Fibroblast of lung (primary cell): ENCODE measurements at regions not wholly inside any gene's neighbourhood (a gene's known extent, or its start where the extent isn't known, plus 50 kb on each side); places are given as distances from the start of the nearest gene placed in this dataset.

Experiments
- DNase-seq, 2 donors: peaks; one replicate each; pipeline versions ENCODE4 v3.0.0 to v3.0.0-alpha.2; 2010; ENCODE audit warnings: low read depth in 2 of 2
- H2AFZ ChIP-seq: 2 replicates; pipeline ENCODE4 v1.5.1; 2012; ENCODE audit warnings: low read length, control low read depth, inconsistent platforms
- H3K27ac ChIP-seq: 2 replicates; pipeline ENCODE4 v1.5.1; 2011; ENCODE audit warnings: low read length, control low read depth; ENCODE audit not compliant: insufficient read depth
- H3K27me3 ChIP-seq: 2 replicates; pipeline ENCODE4 v1.5.1; 2011; ENCODE audit warnings: mild to moderate bottlenecking, low read length; ENCODE audit not compliant: control insufficient read depth, insufficient read depth
- H3K36me3 ChIP-seq: 2 replicates; pipeline ENCODE4 v1.5.1; 2011; ENCODE audit warnings: low read length; ENCODE audit not compliant: control insufficient read depth, insufficient read depth
- H3K4me1 ChIP-seq: 2 replicates; pipeline ENCODE4 v1.5.1; 2011; ENCODE audit warnings: low read length; ENCODE audit not compliant: control insufficient read depth, insufficient read depth; ENCODE audit errors: extremely low read depth
- H3K4me2 ChIP-seq: 2 replicates; pipeline ENCODE4 v1.5.1; 2011; ENCODE audit warnings: low read length, control low read depth; ENCODE audit not compliant: insufficient read depth; ENCODE audit errors: extremely low read depth
- H3K4me3 ChIP-seq, 4 experiments: fragments of 200-600 bp in 1 of 4; sonication (generic) in 1 of 4; replicated peaks in 1 of 4; 2 replicates each; pipeline ENCODE4 v1.5.1; 2011 to 2016; ENCODE audit warnings: low read length in 4 of 4, low read depth in 3 of 4, mild to moderate bottlenecking in 3 of 4, control low read depth in 2 of 4, inconsistent platforms in 1 of 4, mixed read lengths in 1 of 4; ENCODE audit not compliant: insufficient read depth in 1 of 4; ENCODE audit errors: control extremely low read depth in 1 of 4
- H3K79me2 ChIP-seq: 2 replicates; pipeline ENCODE4 v1.5.1; 2012; ENCODE audit warnings: mild to moderate bottlenecking, low read length, inconsistent platforms; ENCODE audit not compliant: control insufficient read depth, insufficient read depth
- H3K9ac ChIP-seq: 2 replicates; pipeline ENCODE4 v1.5.1; 2011; ENCODE audit warnings: mild to moderate bottlenecking, low read length, control low read depth; ENCODE audit not compliant: insufficient read depth
- H3K9me3 ChIP-seq: 2 replicates; pipeline ENCODE4 v1.5.1; 2012; ENCODE audit warnings: low read depth, low read length; ENCODE audit not compliant: control insufficient read depth, insufficient read depth
- H4K20me1 ChIP-seq: 2 replicates; pipeline ENCODE4 v1.5.1; 2011; ENCODE audit warnings: low read length; ENCODE audit not compliant: control insufficient read depth, insufficient read depth; ENCODE audit errors: extremely low read depth
- EZH2 ChIP-seq: IDR thresholded peaks from 2 replicates; pipeline ENCODE4 v1.5.1; 2012; ENCODE audit warnings: low read length, control low read depth, mild to moderate bottlenecking; ENCODE audit errors: missing control alignments
- TF ChIP-seq, protein P1 (sequence below), 2 donors: IDR thresholded peaks in 1 of 2; conservative IDR thresholded peaks in 1 of 2; 1 replicate in 1 of 2; 2 replicates in 1 of 2; pipeline ENCODE4 v1.5.1; 2011 to 2012; ENCODE audit warnings: low read length in 2 of 2, control low read depth in 1 of 2, inconsistent platforms in 1 of 2, low read depth in 1 of 2, mild to moderate bottlenecking in 1 of 2

DNA sequence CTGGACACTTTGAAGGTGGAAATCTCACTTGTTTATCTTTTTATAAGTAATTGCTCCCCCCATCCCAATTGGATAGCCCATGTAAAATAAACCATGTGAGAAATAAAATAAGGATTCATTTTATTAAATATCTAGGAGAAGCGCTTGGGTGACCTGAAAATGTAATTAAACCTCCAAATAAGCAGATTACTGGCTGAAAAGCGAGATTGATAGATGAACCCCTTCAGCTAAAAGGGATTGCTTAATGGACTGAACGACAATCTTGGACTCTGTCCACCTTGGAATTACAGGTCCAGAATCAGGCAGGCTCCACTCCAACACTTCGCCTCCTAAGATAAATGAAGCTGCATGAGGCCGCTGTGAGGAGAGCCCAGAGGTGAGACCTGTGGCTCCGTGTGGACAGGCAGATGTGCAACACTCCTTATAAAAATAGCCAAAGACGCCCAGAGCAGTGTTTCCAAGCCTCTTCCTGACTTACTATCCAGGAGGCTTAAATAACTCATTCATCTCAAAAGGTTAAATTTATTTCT lies 441.5 kb downstream of the MTX2 start:
- TF ChIP-seq EZH2, result no peak
- TF ChIP-seq, protein P1, sequence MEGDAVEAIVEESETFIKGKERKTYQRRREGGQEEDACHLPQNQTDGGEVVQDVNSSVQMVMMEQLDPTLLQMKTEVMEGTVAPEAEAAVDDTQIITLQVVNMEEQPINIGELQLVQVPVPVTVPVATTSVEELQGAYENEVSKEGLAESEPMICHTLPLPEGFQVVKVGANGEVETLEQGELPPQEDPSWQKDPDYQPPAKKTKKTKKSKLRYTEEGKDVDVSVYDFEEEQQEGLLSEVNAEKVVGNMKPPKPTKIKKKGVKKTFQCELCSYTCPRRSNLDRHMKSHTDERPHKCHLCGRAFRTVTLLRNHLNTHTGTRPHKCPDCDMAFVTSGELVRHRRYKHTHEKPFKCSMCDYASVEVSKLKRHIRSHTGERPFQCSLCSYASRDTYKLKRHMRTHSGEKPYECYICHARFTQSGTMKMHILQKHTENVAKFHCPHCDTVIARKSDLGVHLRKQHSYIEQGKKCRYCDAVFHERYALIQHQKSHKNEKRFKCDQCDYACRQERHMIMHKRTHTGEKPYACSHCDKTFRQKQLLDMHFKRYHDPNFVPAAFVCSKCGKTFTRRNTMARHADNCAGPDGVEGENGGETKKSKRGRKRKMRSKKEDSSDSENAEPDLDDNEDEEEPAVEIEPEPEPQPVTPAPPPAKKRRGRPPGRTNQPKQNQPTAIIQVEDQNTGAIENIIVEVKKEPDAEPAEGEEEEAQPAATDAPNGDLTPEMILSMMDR (conservative IDR thresholded peaks at IDR 0.05 in 1 of 2, IDR thresholded peaks at IDR 0.05 in 1 of 2; ENCODE audit: low read depth in 1 of 2, low read length in 2 of 2), result no peak
- H3K4me1 ChIP-seq, result no peaks in the 10 kb centered on the region
- no peak overlapping the region for H3K9ac ChIP-seq
- peak in 1 of 2 donors; percentile 14 for DNase-seq
- H3K9me3 ChIP-seq, result no peaks in the 10 kb centered on the region
- no peaks in the 10 kb centered on the region for H3K36me3 ChIP-seq
- no peaks in the 10 kb centered on the region for H3K27me3 ChIP-seq
- no peaks in the 10 kb centered on the region for H3K79me2 ChIP-seq
- no peak overlapping the region for H3K27ac ChIP-seq
- no peak overlapping the region for H3K4me2 ChIP-seq
- no peaks in the 10 kb centered on the region for H4K20me1 ChIP-seq
- no peak overlapping the region for H3K4me3 ChIP-seq
- H2AFZ ChIP-seq, result no peak overlapping the region

DNA sequence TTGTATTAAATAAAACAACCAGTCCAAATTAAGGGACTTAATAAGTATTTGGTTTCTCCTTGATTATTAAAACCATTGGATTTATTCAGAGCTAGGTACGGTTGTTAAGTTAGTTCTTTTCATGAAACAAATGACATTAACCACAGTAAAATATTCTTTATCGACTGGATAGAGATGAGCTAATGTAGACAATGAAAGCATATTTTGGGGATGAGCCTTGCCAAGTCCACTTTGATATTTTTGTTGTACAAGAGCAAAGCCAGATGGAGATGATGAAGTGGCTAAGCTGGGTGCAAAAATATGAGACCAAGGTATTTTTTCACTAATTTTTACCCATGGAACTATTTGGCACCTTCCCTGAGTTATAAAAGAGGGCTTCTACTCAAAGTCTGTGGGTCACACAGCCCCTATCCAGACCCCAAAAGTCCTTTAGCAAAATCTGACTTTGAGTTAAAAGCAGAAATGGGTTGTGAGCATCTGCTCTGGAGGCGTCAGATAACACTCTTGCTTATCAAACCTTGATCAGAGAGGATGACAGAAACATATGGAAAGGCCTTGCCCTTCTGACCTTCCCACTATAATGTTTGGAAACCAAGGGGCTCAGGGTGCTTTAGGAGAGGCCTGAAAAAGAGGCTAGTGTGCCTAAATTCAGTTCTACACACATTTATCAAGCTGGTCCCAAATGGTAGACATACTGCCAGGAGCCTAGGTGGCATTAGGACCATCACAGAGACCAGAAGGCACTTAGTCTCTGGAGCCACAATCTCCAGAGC lies 456.8 kb downstream of the MTX2 start:
- no peaks in the 10 kb centered on the region for H3K36me3 ChIP-seq
- H3K27ac ChIP-seq, result no peak overlapping the region
- H3K27me3 ChIP-seq, result no peaks in the 10 kb centered on the region
- no peak overlapping the region for H3K4me2 ChIP-seq
- no peaks in the 10 kb centered on the region for H3K79me2 ChIP-seq
- H3K4me1 ChIP-seq, result no peaks in the 10 kb centered on the region
- H4K20me1 ChIP-seq, result no peaks in the 10 kb centered on the region
- TF ChIP-seq, protein P1 (conservative IDR thresholded peaks at IDR 0.05 in 1 of 2, IDR thresholded peaks at IDR 0.05 in 1 of 2; ENCODE audit: low read depth in 1 of 2, low read length in 2 of 2), result no peak
- TF ChIP-seq EZH2, result no peak
- H3K9ac ChIP-seq, result no peak overlapping the region
- DNase-seq, result no peak
- H2AFZ ChIP-seq, result no peak overlapping the region
- no peaks in the 10 kb centered on the region for H3K9me3 ChIP-seq
- no peak overlapping the region for H3K4me3 ChIP-seq

DNA sequence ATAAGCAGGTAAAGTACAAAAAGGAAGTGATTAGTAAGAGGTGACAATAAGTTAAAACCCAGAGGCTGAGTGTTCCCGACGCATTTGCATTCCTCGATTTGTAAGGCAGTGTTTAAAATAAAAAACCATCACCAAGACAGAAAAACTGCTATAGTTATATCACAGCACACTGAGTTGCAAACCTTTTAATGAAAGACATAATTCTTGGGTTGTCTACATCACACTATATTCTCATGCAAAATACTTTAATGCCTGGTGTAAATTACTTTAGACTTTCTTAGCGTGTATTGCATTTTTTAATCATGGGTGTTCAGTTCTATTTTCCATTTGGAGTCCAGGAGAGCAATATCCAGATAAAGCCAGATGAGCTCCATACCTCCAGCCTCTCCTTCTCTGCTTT lies 458.5 kb downstream of the MTX2 start:
- H3K4me1 ChIP-seq, result no peaks in the 10 kb centered on the region
- H3K27ac ChIP-seq, result no peak overlapping the region
- no peaks in the 10 kb centered on the region for H3K36me3 ChIP-seq
- no peak for DNase-seq
- TF ChIP-seq, protein P1 (conservative IDR thresholded peaks at IDR 0.05 in 1 of 2, IDR thresholded peaks at IDR 0.05 in 1 of 2; ENCODE audit: low read depth in 1 of 2, low read length in 2 of 2), result no peak
- no peak for TF ChIP-seq EZH2
- no peak overlapping the region for H2AFZ ChIP-seq
- no peak overlapping the region for H3K4me3 ChIP-seq
- H3K9me3 ChIP-seq, result no peaks in the 10 kb centered on the region
- H3K9ac ChIP-seq, result no peak overlapping the region
- no peaks in the 10 kb centered on the region for H4K20me1 ChIP-seq
- no peaks in the 10 kb centered on the region for H3K79me2 ChIP-seq
- H3K27me3 ChIP-seq, result no peaks in the 10 kb centered on the region
- no peak overlapping the region for H3K4me2 ChIP-seq
